Stimulated activated naive B cell treated with anti-CD40 and anti-IgM and Interleukin-4, amounts not matched to agents 10 μg/mL and 1 μg/mL and 100 μg/mL, for 72 hours (primary cell): ENCODE measurements at regions not wholly inside any gene's neighbourhood (a gene's known extent, or its start where the extent isn't known, plus 50 kb on each side); places are given as distances from the start of the nearest gene placed in this dataset.
"Not testable (repeated sequence)": the region's sequence is repeated elsewhere in the genome, so short reads cannot be mapped to it uniquely, and the experiment has no call there.

ENCODE experiments used
- ATAC-seq, 2 donors: fragments of 150-1000 bp; cut with Tn5 transposase; replicated peaks; 2 replicates each; pipeline ENCODE4 v1.10.0; 2021; ENCODE audit warnings: moderate library complexity in 1 of 2
- DNase-seq: peaks from one replicate; pipeline ENCODE4 v3.0.0; 2021
- H3K27ac Mint-ChIP-seq: one replicate; pipeline ENCODE4 v1.8.0; 2022; ENCODE audit warnings: mild to moderate bottlenecking, mixed read lengths
- H3K27me3 Mint-ChIP-seq, 2 donors: one replicate each; pipeline ENCODE4 v1.8.0; 2022; ENCODE audit warnings: mixed read lengths in 2 of 2
- H3K36me3 Mint-ChIP-seq, 2 donors: one replicate each; pipeline ENCODE4 v1.8.0; 2022; ENCODE audit warnings: mixed read lengths in 2 of 2, mild to moderate bottlenecking in 1 of 2
- H3K4me1 Mint-ChIP-seq, 2 donors: one replicate each; pipeline ENCODE4 v1.8.0; 2022; ENCODE audit warnings: mixed read lengths in 2 of 2, mild to moderate bottlenecking in 1 of 2
- H3K4me3 Mint-ChIP-seq, 2 donors: one replicate each; pipeline ENCODE4 v1.8.0; 2022; ENCODE audit warnings: mild to moderate bottlenecking in 2 of 2, mixed read lengths in 2 of 2, moderate library complexity in 1 of 2
- H3K9me3 Mint-ChIP-seq, 2 donors: one replicate each; pipeline ENCODE4 v1.8.0; 2022; ENCODE audit warnings: mixed read lengths in 2 of 2, mild to moderate bottlenecking in 1 of 2

GRCh38 chr16:29310852-29311314 is 95.6 kb downstream of the NPIPB11 start:
- peaks cover 14 to 24% of the 10 kb centered on the region in 2 donors for H3K4me1 Mint-ChIP-seq
- no peak for ATAC-seq
- H3K27ac Mint-ChIP-seq: no peak overlapping the region
- H3K27me3 Mint-ChIP-seq: no peaks in the 10 kb centered on the region
- no peak overlapping the region for H3K4me3 Mint-ChIP-seq
- H3K36me3 Mint-ChIP-seq: peaks cover 12 to 14% of the 10 kb centered on the region in 2 donors
- no peaks in the 10 kb centered on the region for H3K9me3 Mint-ChIP-seq
- no peak for DNase-seq

DNA sequence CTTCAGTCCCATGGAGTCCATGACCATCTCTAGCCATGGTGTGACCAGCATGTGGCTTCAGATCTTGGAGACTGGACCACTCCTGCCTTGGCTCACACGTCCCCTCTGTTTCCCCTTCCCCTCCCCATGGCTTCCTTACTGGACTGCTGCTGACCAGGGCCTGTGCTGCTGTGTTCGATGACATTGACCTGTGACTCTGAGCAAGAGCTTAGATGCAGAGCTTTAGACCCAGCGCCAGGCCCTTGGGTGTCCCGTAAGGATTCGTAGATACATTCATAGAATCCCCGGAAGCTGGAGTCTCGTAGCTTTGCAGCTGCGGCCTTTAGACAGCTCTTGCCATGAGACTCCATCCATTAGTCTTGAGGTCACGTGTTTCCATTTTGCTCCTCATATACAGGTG is 96.3 kb downstream of the NPIPB11 start:
- not testable (repeated sequence) for H3K9me3 Mint-ChIP-seq, H3K27ac Mint-ChIP-seq, H3K4me3 Mint-ChIP-seq, ATAC-seq, DNase-seq, H3K27me3 Mint-ChIP-seq
- peaks cover 12 to 14% of the 10 kb centered on the region in 2 donors for H3K36me3 Mint-ChIP-seq
- peaks cover 14 to 24% of the 10 kb centered on the region in 2 donors for H3K4me1 Mint-ChIP-seq

GRCh38 chr16:29309601-29310000 is 96.9 kb downstream of the NPIPB11 start:
- peaks cover 12 to 14% of the 10 kb centered on the region in 2 donors for H3K36me3 Mint-ChIP-seq
- peaks cover 14 to 24% of the 10 kb centered on the region in 2 donors for H3K4me1 Mint-ChIP-seq
- not testable (repeated sequence) for DNase-seq, ATAC-seq, H3K27ac Mint-ChIP-seq, H3K4me3 Mint-ChIP-seq, H3K9me3 Mint-ChIP-seq, H3K27me3 Mint-ChIP-seq

DNA sequence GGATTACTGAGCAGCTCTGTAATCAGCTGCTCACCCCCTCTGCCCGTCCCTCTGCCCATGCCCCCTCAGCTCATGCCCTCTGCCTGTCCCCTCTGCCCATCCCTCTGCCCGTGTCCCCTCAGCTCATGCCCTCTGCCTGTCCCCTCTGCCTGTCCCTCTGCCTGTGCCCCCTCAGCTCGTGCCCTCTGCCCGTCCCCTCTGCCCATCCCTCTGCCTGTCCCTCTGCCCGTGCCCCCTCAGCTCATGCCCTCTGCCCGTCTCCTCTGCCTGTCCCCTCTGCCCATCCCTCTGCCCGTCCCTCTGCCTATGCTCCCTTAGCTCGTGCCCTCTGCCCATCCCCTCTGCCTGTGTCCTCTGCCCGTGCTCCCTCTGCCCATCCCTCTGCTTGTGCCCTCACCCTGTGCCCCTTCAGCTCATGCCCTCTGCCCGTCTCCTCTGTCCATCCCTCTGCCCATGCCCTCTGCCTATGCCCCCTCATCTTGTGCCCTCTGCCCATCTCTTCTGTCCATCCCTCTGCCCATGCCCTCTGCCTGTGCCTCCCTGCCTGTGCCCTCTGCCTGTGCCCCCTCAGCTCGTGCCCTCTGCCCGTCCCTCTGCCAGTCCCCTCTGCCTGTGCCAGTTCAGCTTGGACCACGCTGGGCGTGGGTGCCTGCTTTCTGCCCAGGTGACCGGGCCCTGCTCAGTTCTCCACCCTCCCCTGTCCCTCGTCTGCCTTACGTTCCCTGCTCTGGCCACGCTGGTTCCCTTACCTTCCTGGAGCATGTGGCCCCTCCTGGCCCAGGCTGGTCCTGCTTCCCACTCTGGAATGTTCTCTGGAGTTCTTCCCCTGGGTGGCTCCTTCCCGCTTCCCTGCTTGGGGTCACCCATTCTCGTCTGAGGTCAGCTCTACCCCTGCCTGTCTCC is 97.6 kb downstream of the NPIPB11 start:
- H3K4me3 Mint-ChIP-seq: no peak overlapping the region
- peaks cover 14 to 18% of the 10 kb centered on the region in 2 donors for H3K4me1 Mint-ChIP-seq
- DNase-seq (no peak), ATAC-seq (no peak)
- H3K27ac Mint-ChIP-seq: peak overlapping the region; percentile 59
- H3K9me3 Mint-ChIP-seq: no peaks in the 10 kb centered on the region
- no peaks in the 10 kb centered on the region for H3K27me3 Mint-ChIP-seq
- H3K36me3 Mint-ChIP-seq: peaks cover 13 to 14% of the 10 kb centered on the region in 2 donors

DNA sequence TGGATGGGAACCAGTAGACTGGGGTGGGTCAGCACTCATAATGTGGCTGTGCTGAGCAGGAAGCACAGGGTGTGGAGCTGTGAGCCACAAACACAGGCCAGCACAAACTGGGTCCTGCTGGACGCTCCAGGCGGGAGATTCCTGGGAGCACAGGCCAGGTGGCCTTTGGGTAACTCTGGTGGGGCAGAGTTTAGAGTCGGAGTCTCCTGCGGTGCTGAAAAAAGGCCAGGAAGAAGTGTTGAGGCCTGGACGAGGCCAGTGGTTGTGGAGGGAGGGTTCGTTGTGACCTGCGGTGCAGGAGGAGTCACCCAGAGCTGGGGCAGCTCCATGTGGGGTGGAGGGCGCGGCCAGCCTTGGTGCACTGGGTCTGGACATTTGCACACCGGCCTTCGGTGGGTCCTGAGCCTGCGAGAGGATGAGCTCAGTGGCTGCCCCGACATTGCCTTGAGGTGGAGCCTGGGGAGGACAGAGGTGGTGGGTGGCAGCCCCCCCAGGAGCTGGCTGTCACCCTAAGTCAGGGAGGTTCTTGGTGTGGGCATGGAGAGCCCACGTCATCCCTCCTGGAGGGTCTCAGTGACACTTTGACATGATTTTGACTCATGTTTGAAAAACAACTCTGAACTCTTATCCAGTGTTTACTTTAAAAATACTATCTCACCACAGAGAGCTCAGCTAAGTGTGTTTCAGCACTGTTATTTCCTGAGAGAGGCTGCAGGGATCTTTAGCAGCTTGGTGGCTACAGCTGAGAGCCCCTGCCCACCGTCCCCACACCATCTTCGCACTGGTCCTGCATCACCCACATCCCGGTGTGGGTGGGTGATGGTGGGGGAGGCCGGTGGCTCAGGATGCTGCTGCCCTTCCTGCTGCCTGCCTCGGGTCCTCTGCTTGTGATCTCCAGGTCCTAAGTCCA is 98.7 kb downstream of the NPIPB11 start:
- ATAC-seq (no peak), DNase-seq (no peak)
- Mint-ChIP-seq H3K9me3 (no peaks in the 10 kb centered on the region), H3K27ac (peak overlapping the region; percentile 42), H3K27me3 (no peaks in the 10 kb centered on the region), H3K4me3 (no peak overlapping the region), H3K36me3 (peaks cover 9 to 11% of the 10 kb centered on the region in 2 donors), H3K4me1 (peaks cover 13 to 15% of the 10 kb centered on the region in 2 donors)

GRCh38 chr16:29306943-29307597 is 99.4 kb downstream of the NPIPB11 start:
- H3K27ac Mint-ChIP-seq: no peak overlapping the region

GRCh38 chr16:29306201-29306600 is 100.3 kb downstream of the NPIPB11 start:
- DNase-seq (no peak), ATAC-seq (no peak)
- no peak overlapping the region for H3K27ac Mint-ChIP-seq
- peaks cover 12 to 15% of the 10 kb centered on the region in 2 donors for H3K4me1 Mint-ChIP-seq
- H3K9me3 Mint-ChIP-seq: no peaks in the 10 kb centered on the region
- peaks cover 12 to 14% of the 10 kb centered on the region in 2 donors for H3K36me3 Mint-ChIP-seq
- H3K4me3 Mint-ChIP-seq: no peak overlapping the region
- no peaks in the 10 kb centered on the region for H3K27me3 Mint-ChIP-seq

More at GRCh38 chr16:29306943-29307597, 99.4 kb downstream of the NPIPB11 start:
- DNase-seq (no peak), ATAC-seq (no peak)
- Mint-ChIP-seq H3K9me3 (no peaks in the 10 kb centered on the region), H3K4me1 (peaks cover 13 to 15% of the 10 kb centered on the region in 2 donors), H3K36me3 (peaks cover 11 to 14% of the 10 kb centered on the region in 2 donors), H3K4me3 (no peak overlapping the region), H3K27me3 (no peaks in the 10 kb centered on the region)

DNA sequence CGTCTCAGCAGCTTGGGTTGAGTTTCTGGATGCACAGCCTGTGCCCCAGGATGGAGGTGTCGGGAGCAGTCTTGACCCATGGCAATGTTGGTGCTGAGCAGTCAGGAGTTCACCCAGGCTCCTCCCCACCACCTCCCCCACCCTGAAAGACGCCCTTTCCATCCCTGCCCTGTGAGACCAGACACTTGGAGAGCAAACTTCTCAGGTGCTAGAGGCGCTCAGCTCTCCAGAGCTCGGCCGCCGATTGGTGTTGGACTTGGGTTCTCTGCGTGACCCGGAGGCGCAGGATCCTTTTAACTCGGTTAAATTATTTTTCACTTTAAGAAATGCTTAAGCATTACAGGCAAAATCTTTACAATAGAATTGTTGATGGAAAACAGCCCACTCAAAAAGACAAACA is 101.5 kb downstream of the NPIPB11 start:
- not testable (repeated sequence) for H3K27me3 Mint-ChIP-seq, H3K27ac Mint-ChIP-seq, H3K9me3 Mint-ChIP-seq, H3K4me3 Mint-ChIP-seq, DNase-seq, ATAC-seq
- Mint-ChIP-seq H3K4me1 (peaks cover 12 to 23% of the 10 kb centered on the region in 2 donors), H3K36me3 (peaks cover 8 to 14% of the 10 kb centered on the region in 2 donors)

DNA sequence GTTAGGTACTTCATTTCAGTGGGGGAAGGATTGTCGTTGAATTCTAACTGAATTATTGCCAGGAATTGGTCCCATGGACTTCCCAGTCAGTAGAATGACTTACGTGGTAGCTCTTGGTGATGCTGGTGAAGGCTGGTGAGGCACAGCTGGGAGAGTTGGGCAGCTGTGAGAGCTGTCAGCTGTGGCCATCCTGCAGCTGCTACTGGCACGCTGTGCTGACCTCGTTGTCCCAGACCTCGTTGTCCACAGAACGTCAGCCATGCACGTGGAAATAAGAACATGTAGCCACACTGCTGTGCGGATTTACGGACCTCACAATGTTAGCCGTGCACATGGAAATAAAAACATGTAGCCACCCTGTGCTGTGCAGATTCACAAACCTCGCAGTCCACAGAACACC is 102.3 kb downstream of the NPIPB11 start:
- H3K27ac Mint-ChIP-seq: no peak overlapping the region
- H3K9me3 Mint-ChIP-seq: no peaks in the 10 kb centered on the region
- ATAC-seq (no peak), DNase-seq (no peak)
- H3K4me3 Mint-ChIP-seq: no peak overlapping the region
- H3K36me3 Mint-ChIP-seq: peaks cover 8 to 14% of the 10 kb centered on the region in 2 donors
- H3K4me1 Mint-ChIP-seq: peaks cover 10 to 28% of the 10 kb centered on the region in 2 donors
- no peaks in the 10 kb centered on the region for H3K27me3 Mint-ChIP-seq

DNA sequence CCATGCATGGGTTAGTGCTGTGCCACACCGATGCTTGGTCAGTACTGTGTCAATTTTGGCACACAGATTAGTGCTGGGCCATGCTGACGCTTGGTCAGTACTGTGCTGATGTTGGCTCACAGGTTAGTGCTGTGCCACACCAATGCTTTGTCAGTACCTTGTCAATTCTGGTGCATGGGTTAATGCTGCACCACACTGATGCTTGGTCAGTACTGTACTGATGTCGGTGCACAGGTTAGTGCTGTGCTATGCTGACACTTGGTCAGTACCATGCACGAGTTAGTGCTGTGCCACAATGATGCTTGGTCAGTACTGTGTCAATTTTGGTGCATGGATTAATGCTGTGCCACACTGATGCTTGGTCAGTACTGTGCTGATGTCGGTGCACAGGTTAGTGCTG is 103.0 kb downstream of the NPIPB11 start:
- Mint-ChIP-seq H3K4me1 (peaks cover 8 to 28% of the 10 kb centered on the region in 2 donors), H3K9me3 (peaks cover 0 to under 1% of the 10 kb centered on the region in 2 donors), H3K27ac (no peak overlapping the region), H3K4me3 (no peak overlapping the region), H3K36me3 (peaks cover 9 to 17% of the 10 kb centered on the region in 2 donors), H3K27me3 (no peaks in the 10 kb centered on the region)
- no peak for ATAC-seq
- DNase-seq: no peak

DNA sequence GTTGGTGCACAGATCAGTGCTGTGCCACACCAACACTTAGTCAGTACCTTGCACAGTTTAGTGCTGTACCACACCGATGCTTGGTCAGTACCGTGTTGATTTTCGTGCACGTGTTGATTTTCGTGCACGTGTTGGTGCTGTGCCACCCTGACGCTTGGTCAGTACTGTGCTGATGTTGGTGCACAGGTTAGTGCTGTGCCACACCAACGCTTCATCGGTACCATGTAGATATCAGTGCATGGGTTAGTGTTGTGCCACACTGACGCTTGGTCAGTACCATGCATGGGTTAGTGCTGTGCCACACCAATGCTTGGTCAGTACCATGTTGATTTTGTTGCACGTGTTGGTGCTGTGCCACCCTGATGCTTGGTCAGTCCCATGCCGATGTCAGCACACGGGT is 103.5 kb downstream of the NPIPB11 start:
- ATAC-seq (no peak), DNase-seq (no peak)
- H3K9me3 Mint-ChIP-seq: peaks cover 2 to 4% of the 10 kb centered on the region in 2 donors
- peaks cover 11 to 17% of the 10 kb centered on the region in 2 donors for H3K36me3 Mint-ChIP-seq
- no peak overlapping the region for H3K4me3 Mint-ChIP-seq
- H3K4me1 Mint-ChIP-seq: peaks cover 10 to 27% of the 10 kb centered on the region in 2 donors
- H3K27me3 Mint-ChIP-seq: peaks cover 0 to 4% of the 10 kb centered on the region in 2 donors
- no peak overlapping the region for H3K27ac Mint-ChIP-seq

- Mint-ChIP-seq H3K36me3 (peaks cover 14 to 17% of the 10 kb centered on the region in 2 donors), H3K4me1 (peaks cover 11 to 22% of the 10 kb centered on the region in 2 donors)
- not testable (repeated sequence) for H3K9me3 Mint-ChIP-seq, DNase-seq, H3K4me3 Mint-ChIP-seq, ATAC-seq, H3K27me3 Mint-ChIP-seq, H3K27ac Mint-ChIP-seq
These were observed 104.1 kb downstream of the NPIPB11 start for GRCh38 chr16:29302433-29302832.

- not testable (repeated sequence) for DNase-seq, H3K27me3 Mint-ChIP-seq, H3K9me3 Mint-ChIP-seq, ATAC-seq, H3K27ac Mint-ChIP-seq, H3K4me3 Mint-ChIP-seq
- Mint-ChIP-seq H3K4me1 (peaks cover 10 to 24% of the 10 kb centered on the region in 2 donors), H3K36me3 (peaks cover 15 to 21% of the 10 kb centered on the region in 2 donors)
These were observed 104.7 kb downstream of the NPIPB11 start for GRCh38 chr16:29301662-29302285.
